Neuronal stem cell (in vitro differentiated cells): ENCODE measurements at regions not wholly inside any gene's neighbourhood (a gene's known extent, or its start where the extent isn't known, plus 50 kb on each side); places are given as distances from the start of the nearest gene placed in this dataset.

Experiments used
- DNase-seq: peaks from one replicate; pipeline ENCODE4 v3.0.0-alpha.2; 2013; ENCODE audit warnings: low spot score
- H2AFZ ChIP-seq: one replicate; pipeline ENCODE4 v1.6.1; 2013; ENCODE audit warnings: mild to moderate bottlenecking, low read length, inconsistent platforms
- H2AK5ac ChIP-seq: 2 replicates; pipeline ENCODE4 v1.6.1; 2013; ENCODE audit warnings: low read depth, mild to moderate bottlenecking, inconsistent platforms, low read length, moderate library complexity, mixed read lengths
- H2BK120ac ChIP-seq: 2 replicates; pipeline ENCODE4 v1.6.1; 2013; ENCODE audit warnings: low read depth, mild to moderate bottlenecking, inconsistent platforms, low read length, moderate library complexity, mixed read lengths
- H2BK12ac ChIP-seq: one replicate; pipeline ENCODE4 v1.6.1; 2013; ENCODE audit warnings: low read length, inconsistent platforms
- H2BK15ac ChIP-seq: 2 replicates; pipeline ENCODE4 v1.6.1; 2013; ENCODE audit warnings: mild to moderate bottlenecking, low read length, inconsistent platforms, mixed read lengths
- H2BK5ac ChIP-seq: one replicate; pipeline ENCODE4 v1.6.1; 2013; ENCODE audit warnings: inconsistent platforms, mild to moderate bottlenecking, low read length, moderate library complexity
- H3K14ac ChIP-seq: one replicate; pipeline ENCODE4 v1.6.1; 2013; ENCODE audit warnings: low read length, inconsistent platforms
- H3K18ac ChIP-seq: 2 replicates; pipeline ENCODE4 v1.6.1; 2013; ENCODE audit warnings: low read length, inconsistent platforms
- H3K23ac ChIP-seq: 2 replicates; pipeline ENCODE4 v1.6.1; 2013; ENCODE audit warnings: low read depth, mild to moderate bottlenecking, mixed read lengths, low read length, inconsistent platforms; ENCODE audit not compliant: poor library complexity
- H3K27ac ChIP-seq: replicated peaks from 3 replicates; pipeline ENCODE4 v1.5.1; 2013; ENCODE audit warnings: low read length, inconsistent platforms
- H3K27me3 ChIP-seq, 3 experiments: 2 replicates each; pipeline ENCODE4 v1.6.1; 2013; ENCODE audit warnings: low read length in 3 of 3, mild to moderate bottlenecking in 2 of 3, inconsistent platforms in 1 of 3, low read depth in 1 of 3, mixed read lengths in 1 of 3, moderate library complexity in 1 of 3; ENCODE audit not compliant: control insufficient read depth in 3 of 3, insufficient read depth in 3 of 3
- H3K36me3 ChIP-seq, 2 donors: replicated peaks in 1 of 2; 2 replicates each; pipeline ENCODE4 v1.6.1; 2013; ENCODE audit warnings: low read length in 2 of 2; ENCODE audit not compliant: control insufficient read depth in 2 of 2, insufficient read depth in 2 of 2
- H3K4ac ChIP-seq: 2 replicates; pipeline ENCODE4 v1.6.1; 2013; ENCODE audit warnings: inconsistent platforms, mild to moderate bottlenecking, low read length, moderate library complexity
- H3K4me1 ChIP-seq, 2 donors: 1 replicate in 1 of 2; 2 replicates in 1 of 2; pipeline ENCODE4 v1.6.1; 2013; ENCODE audit warnings: low read length in 2 of 2, low read depth in 1 of 2; ENCODE audit not compliant: control insufficient read depth in 2 of 2, insufficient read depth in 1 of 2
- H3K4me2 ChIP-seq: one replicate; pipeline ENCODE4 v1.6.1; 2013; ENCODE audit warnings: mild to moderate bottlenecking, low read length, inconsistent platforms; ENCODE audit not compliant: insufficient read depth, poor library complexity, severe bottlenecking
- H3K4me3 ChIP-seq, 2 donors: 2 replicates each; pipeline ENCODE4 v1.5.1; 2013; ENCODE audit warnings: low read length in 2 of 2, mild to moderate bottlenecking in 2 of 2, inconsistent platforms in 1 of 2, moderate library complexity in 1 of 2
- H3K79me1 ChIP-seq: one replicate; pipeline ENCODE4 v1.6.1; 2013; ENCODE audit warnings: low read depth, mild to moderate bottlenecking, inconsistent platforms, low read length, moderate library complexity
- H3K9ac ChIP-seq: one replicate; pipeline ENCODE4 v1.6.1; 2013; ENCODE audit warnings: mild to moderate bottlenecking, low read depth, low read length, inconsistent platforms; ENCODE audit not compliant: poor library complexity
- H3K9me3 ChIP-seq, 2 donors: replicated peaks in 1 of 2; 2 replicates each; pipeline versions ENCODE3 to v1.6.1; 2013; ENCODE audit warnings: low read length in 2 of 2, mild to moderate bottlenecking in 2 of 2, inconsistent platforms in 1 of 2, low read depth in 1 of 2, mixed read lengths in 1 of 2, moderate library complexity in 1 of 2; ENCODE audit not compliant: control insufficient read depth in 2 of 2, insufficient read depth in 1 of 2
- H4K8ac ChIP-seq: one replicate; pipeline ENCODE4 v1.6.1; 2013; ENCODE audit warnings: low read depth, mild to moderate bottlenecking, inconsistent platforms, low read length, moderate library complexity
- H4K91ac ChIP-seq: one replicate; pipeline ENCODE4 v1.6.1; 2013; ENCODE audit warnings: low read length, low read depth, mild to moderate bottlenecking, inconsistent platforms; ENCODE audit not compliant: poor library complexity
- WGBS, 2 donors: extraction: QIAGEN DNeasy Blood & Tissue Kit; methylation state at CpG; one replicate each; pipeline ENCODE4 v1.1.7; 2013; ENCODE audit warnings: missing lambda C conversion rate in 2 of 2, mixed read lengths in 1 of 2; ENCODE audit not compliant: insufficient read length in 2 of 2, insufficient replicate concordance in 1 of 2; ENCODE audit errors: extremely low coverage in 2 of 2; 5-methylcytosine and 5-hydroxymethylcytosine counted together

- Histone ChIP-seq H3K36me3 (no peaks in the 10 kb centered on the region), H2AFZ (no peak overlapping the region), H4K8ac (no peak overlapping the region), H3K18ac (no peak overlapping the region), H4K91ac (no peak overlapping the region), H3K27ac (no peak overlapping the region), H3K9me3 (no peaks in the 10 kb centered on the region), H3K4me2 (no peak overlapping the region), H3K27me3 (no peaks in the 10 kb centered on the region), H3K23ac (no peak overlapping the region), H3K4me1 (no peaks in the 10 kb centered on the region), H2BK15ac (no peak overlapping the region), H3K4ac (no peak overlapping the region), H2BK120ac (no peak overlapping the region), H2BK5ac (no peak overlapping the region), H2BK12ac (no peak overlapping the region), H2AK5ac (no peak overlapping the region), H3K14ac (no peak overlapping the region), H3K4me3 (no peak overlapping the region), H3K9ac (no peak overlapping the region), H3K79me1 (no peaks in the 10 kb centered on the region)
- WGBS, 2 donors = no CpG with 5 or more reads among the region's 5 CpGs
- no peak for DNase-seq
Observed at GRCh38 chr12:30314506-30315100, 381.1 kb downstream of the IPO8 start.

DNA sequence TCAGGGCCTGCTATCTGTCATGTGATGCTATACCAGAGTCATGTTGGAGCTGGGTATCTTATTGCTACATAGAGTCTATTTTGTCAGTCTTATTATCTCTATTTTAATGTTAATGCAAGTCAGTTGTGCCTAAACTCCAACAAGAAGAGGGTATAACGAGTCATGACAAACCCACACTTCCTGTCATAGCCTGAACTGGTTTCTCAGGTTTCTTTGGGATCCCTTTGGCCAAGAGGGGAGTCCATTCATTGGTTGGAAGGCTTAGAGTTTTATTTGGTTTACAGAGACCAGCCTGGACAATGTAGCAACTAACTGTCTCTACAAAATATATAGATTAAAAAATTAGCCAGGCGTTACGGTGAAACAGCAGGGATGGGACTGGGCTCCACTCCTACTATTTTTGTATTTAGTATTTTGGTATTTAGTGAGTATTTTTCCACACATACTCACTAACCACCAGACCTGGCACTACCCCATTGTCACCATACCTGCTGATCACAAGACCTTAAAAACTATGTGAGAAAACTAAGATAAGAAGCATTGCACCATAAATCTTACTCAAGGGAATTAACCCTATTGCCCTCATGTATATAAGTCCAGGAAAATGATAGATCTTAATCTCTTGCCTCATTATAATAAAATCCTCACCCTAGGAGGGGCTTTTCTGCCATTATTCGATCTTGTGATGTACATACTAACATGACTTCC is 387.5 kb downstream of the IPO8 start:
- H4K91ac ChIP-seq = no peak overlapping the region
- H3K4me1 ChIP-seq = no peaks in the 10 kb centered on the region
- no peak overlapping the region for H3K27ac ChIP-seq

DNA sequence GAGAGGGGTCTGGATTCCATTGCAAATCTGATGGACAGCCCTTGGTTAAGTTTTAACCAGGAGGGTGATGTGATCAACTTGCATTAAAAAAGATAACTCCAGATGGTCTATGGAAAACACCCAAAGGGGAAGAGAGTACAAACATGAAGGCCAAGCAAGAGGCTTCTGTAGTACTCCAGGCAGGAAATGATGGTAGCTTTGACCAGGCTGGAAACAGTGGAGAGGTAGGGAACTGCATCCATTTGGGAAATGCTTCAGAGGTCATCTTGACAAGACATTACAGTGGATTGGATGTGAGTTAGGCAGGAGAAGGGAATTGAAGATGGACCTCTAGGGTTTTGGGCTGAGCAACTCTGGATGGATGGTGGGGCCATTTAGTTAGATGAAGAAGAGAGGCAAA is 391.1 kb downstream of the IPO8 start:
- Histone ChIP-seq H3K9ac (no peak overlapping the region), H4K8ac (no peak overlapping the region)

More for the DNA sequence above, 387.5 kb downstream of the IPO8 start:
- no peak overlapping the region for H3K14ac ChIP-seq
- no peak overlapping the region for H2BK12ac ChIP-seq
- no peaks in the 10 kb centered on the region for H3K79me1 ChIP-seq
- no peak overlapping the region for H3K4me3 ChIP-seq
- H4K8ac ChIP-seq = no peak overlapping the region
- H2AK5ac ChIP-seq = no peak overlapping the region
- no peaks in the 10 kb centered on the region for H3K27me3 ChIP-seq
- no peak overlapping the region for H2BK15ac ChIP-seq
- H3K4ac ChIP-seq = no peak overlapping the region
- H2BK120ac ChIP-seq = no peak overlapping the region
- H3K9me3 ChIP-seq = no peaks in the 10 kb centered on the region
- no peak for DNase-seq
- H3K18ac ChIP-seq = no peak overlapping the region
- H3K36me3 ChIP-seq = no peaks in the 10 kb centered on the region
- H3K23ac ChIP-seq = no peak overlapping the region
- WGBS, 2 donors = no CpG with 5 or more reads among the region's 4 CpGs
- H2AFZ ChIP-seq = no peak overlapping the region
- no peak overlapping the region for H3K9ac ChIP-seq
- H3K4me2 ChIP-seq = no peak overlapping the region
- H2BK5ac ChIP-seq = no peak overlapping the region

DNA sequence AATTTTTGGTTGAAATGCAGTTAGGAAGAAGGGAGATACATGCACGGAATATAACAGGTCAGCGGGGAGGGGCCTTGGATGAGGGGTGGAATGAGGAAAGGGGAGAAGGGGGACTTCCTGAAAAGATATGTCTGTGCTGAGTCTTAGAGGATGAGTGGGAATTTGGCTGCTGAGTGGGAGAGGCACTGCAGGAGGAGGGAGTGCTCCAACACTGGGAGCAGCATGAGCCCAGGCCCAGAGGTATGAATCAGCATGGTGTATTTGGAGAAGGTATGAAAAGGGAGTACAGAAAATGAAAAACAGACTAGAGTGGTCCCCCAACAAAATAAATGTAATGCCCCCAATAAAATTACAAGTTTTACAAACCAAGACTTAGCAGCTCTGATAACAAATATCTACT is 394.4 kb downstream of the IPO8 start:
- H3K4me1 ChIP-seq = no peaks in the 10 kb centered on the region
- H3K4me3 ChIP-seq = no peak overlapping the region
- no peak overlapping the region for H2BK5ac ChIP-seq
- no peak overlapping the region for H3K9ac ChIP-seq
- no peak overlapping the region for H3K14ac ChIP-seq
- no peak overlapping the region for H3K18ac ChIP-seq
- H4K91ac ChIP-seq = no peak overlapping the region
- no peak overlapping the region for H2BK15ac ChIP-seq
- no peak overlapping the region for H2AFZ ChIP-seq
- H2BK120ac ChIP-seq = no peak overlapping the region
- no peaks in the 10 kb centered on the region for H3K79me1 ChIP-seq
- WGBS, 2 donors = no CpG with 5 or more reads among the region's 2 CpGs
- no peak overlapping the region for H3K4me2 ChIP-seq
- no peak overlapping the region for H3K27ac ChIP-seq
- H3K9me3 ChIP-seq = no peaks in the 10 kb centered on the region
- H4K8ac ChIP-seq = no peak overlapping the region
- DNase-seq = no peak
- no peaks in the 10 kb centered on the region for H3K36me3 ChIP-seq
- no peak overlapping the region for H3K4ac ChIP-seq
- H3K23ac ChIP-seq = no peak overlapping the region
- no peaks in the 10 kb centered on the region for H3K27me3 ChIP-seq
- no peak overlapping the region for H2BK12ac ChIP-seq
- no peak overlapping the region for H2AK5ac ChIP-seq

More for the DNA sequence above, 391.1 kb downstream of the IPO8 start:
- Histone ChIP-seq H4K91ac (no peak overlapping the region), H3K18ac (no peak overlapping the region), H2AK5ac (no peak overlapping the region), H3K4me1 (no peaks in the 10 kb centered on the region), H3K27me3 (no peaks in the 10 kb centered on the region), H2BK120ac (no peak overlapping the region), H2AFZ (no peak overlapping the region), H3K36me3 (no peaks in the 10 kb centered on the region), H3K23ac (no peak overlapping the region), H2BK15ac (no peak overlapping the region), H3K14ac (no peak overlapping the region), H3K27ac (no peak overlapping the region), H2BK5ac (no peak overlapping the region), H3K9me3 (no peaks in the 10 kb centered on the region), H3K4ac (no peak overlapping the region), H3K79me1 (no peaks in the 10 kb centered on the region), H2BK12ac (no peak overlapping the region), H3K4me3 (no peak overlapping the region), H3K4me2 (no peak overlapping the region)
- DNase-seq = no peak
